HCT116 (cell line): ENCODE measurements at regions not wholly inside any gene's neighbourhood (a gene's known extent, or its start where the extent isn't known, plus 50 kb on each side); places are given as distances from the start of the nearest gene placed in this dataset.

Source experiments
- ATAC-seq: fragments of 200-7000 bp; cut with Tn5 transposase; 2 replicates; pipeline ENCODE4 v1.9.1; 2020; ENCODE audit warnings: mild to moderate bottlenecking, moderate library complexity
- BruUV-seq: library from RNA; stranded (reverse); fragments of 400-500 nt; replicated peaks from 2 replicates; lab custom pipeline; 2021; lab: Mats Ljungman, UMichigan
- CTCF ChIA-PET: fragments of 300-600 bp; sonication (Branson Sonifier 250); formaldehyde crosslinking; loops from one replicate; lab custom pipeline; 2021; ENCODE audit warnings: antibody characterized with exemption; lab: Charles Lee
- POLR2A ChIA-PET: fragments of 300-600, 350-600 bp; sonication (Branson Sonifier 250); formaldehyde crosslinking; loops from one replicate; lab custom pipeline; 2021; ENCODE audit warnings: antibody characterized with exemption; lab: Charles Lee
- RAD21 ChIA-PET, 2 experiments: fragments of 300-600 bp; sonication (Branson Sonifier 250); formaldehyde crosslinking; loops; one replicate each; lab custom pipeline; 2023; ENCODE audit warnings: low total read pairs in 2 of 2; ENCODE audit not compliant: uncharacterized antibody in 2 of 2, unreplicated experiment in 2 of 2, low non-redundant PET in 1 of 2; lab: Charles Lee
- DNase-seq: peaks from one replicate; pipeline ENCODE4 v3.0.0-alpha.2; 2010; ENCODE audit warnings: low read depth, low spot score
- H2AFZ ChIP-seq: fragments of 200-600 bp; shearing (Covaris generic), sonication (generic); 2 replicates; pipeline ENCODE4 v1.6.1; 2017; ENCODE audit warnings: low read depth, mixed run types, mixed read lengths, antibody characterized with exemption, low read length; ENCODE audit not compliant: poor library complexity, severe bottlenecking
- H3K27ac ChIP-seq: 2 replicates; pipeline ENCODE4 v1.5.1; 2012; ENCODE audit warnings: low read depth, low read length
- H3K27me3 ChIP-seq: fragments of 200-600 bp; sonication (generic); 2 replicates; pipeline ENCODE4 v1.6.1; 2016; ENCODE audit warnings: mixed run types, low read length, mixed read lengths; ENCODE audit not compliant: insufficient read depth
- H3K36me3 ChIP-seq, 2 experiments: fragments of 200-500 bp in 1 of 2; fragments of 200-600 bp in 1 of 2; sonication (Bioruptor generic) in 1 of 2; sonication (generic) in 1 of 2; 2 replicates each; pipeline versions ENCODE4 v1.5.1 to v1.6.1; 2014 to 2016; ENCODE audit warnings: low read length in 2 of 2, inconsistent platforms in 1 of 2, mixed read lengths in 1 of 2, mixed run types in 1 of 2; ENCODE audit not compliant: insufficient read depth in 2 of 2, control insufficient read depth in 1 of 2
- H3K4me1 ChIP-seq, 2 experiments: fragments of 200-600 bp in 1 of 2; sonication (generic) in 1 of 2; 2 replicates each; pipeline versions ENCODE4 v1.5.1 to v1.6.1; 2012 to 2017; ENCODE audit warnings: low read length in 2 of 2, inconsistent platforms in 1 of 2, mild to moderate bottlenecking in 1 of 2, mixed read lengths in 1 of 2, mixed run types in 1 of 2, moderate library complexity in 1 of 2; ENCODE audit not compliant: insufficient read depth in 2 of 2, control insufficient read depth in 1 of 2
- H3K4me2 ChIP-seq: fragments of 200-600 bp; sonication (generic); 2 replicates; pipeline ENCODE4 v1.6.1; 2017; ENCODE audit warnings: mixed run types, low read length, mixed read lengths
- H3K4me3 ChIP-seq, 2 experiments: fragments of 200-600 bp in 1 of 2; sonication (generic) in 1 of 2; replicated peaks in 1 of 2; 2 replicates each; pipeline ENCODE4 v1.5.1; 2011 to 2016; ENCODE audit warnings: low read length in 2 of 2, control low read depth in 1 of 2, low read depth in 1 of 2, mild to moderate bottlenecking in 1 of 2, mixed read lengths in 1 of 2, mixed run types in 1 of 2
- H3K79me2 ChIP-seq: fragments of 200-600 bp; sonication (generic); 2 replicates; pipeline ENCODE4 v1.6.1; 2017; ENCODE audit warnings: mild to moderate bottlenecking, mixed run types, low read length, moderate library complexity, mixed read lengths; ENCODE audit not compliant: insufficient read depth
- H3K9ac ChIP-seq: fragments of 200-600 bp; sonication (generic); 2 replicates; pipeline ENCODE4 v1.6.1; 2016; ENCODE audit warnings: low read length, mixed read lengths
- H3K9me2 ChIP-seq: fragments of 200-600 bp; sonication (generic), shearing (Covaris generic); 2 replicates; pipeline ENCODE4 v1.6.1; 2017; ENCODE audit warnings: mixed run types, mild to moderate bottlenecking, moderate library complexity; ENCODE audit not compliant: insufficient read depth
- H3K9me3 ChIP-seq, 2 experiments: fragments of 200-500 bp in 1 of 2; fragments of 200-600 bp in 1 of 2; sonication (Bioruptor generic) in 1 of 2; sonication (generic) in 1 of 2; 2 replicates each; pipeline ENCODE4 v1.6.1; 2014 to 2017; ENCODE audit warnings: low read length in 2 of 2, mixed read lengths in 2 of 2, inconsistent platforms in 1 of 2, low read depth in 1 of 2, mild to moderate bottlenecking in 1 of 2, mixed run types in 1 of 2, moderate library complexity in 1 of 2; ENCODE audit not compliant: control insufficient read depth in 1 of 2, insufficient read depth in 1 of 2
- H4K20me1 ChIP-seq: fragments of 200-600 bp; sonication (generic), shearing (Covaris generic); 2 replicates; pipeline ENCODE4 v1.6.1; 2017; ENCODE audit warnings: mixed run types, mild to moderate bottlenecking, moderate library complexity; ENCODE audit not compliant: insufficient read depth
- CBX3 ChIP-seq: IDR thresholded peaks from 2 replicates; pipeline ENCODE4 v1.6.1; 2012; ENCODE audit warnings: low read depth
- CTCF ChIP-seq, 3 experiments: fragments of 200-600 bp in 1 of 3; sonication (generic) in 1 of 3; IDR thresholded peaks in 2 of 3; conservative IDR thresholded peaks in 1 of 3; 2 replicates each; pipeline ENCODE4 v1.5.1; 2012 to 2017; ENCODE audit warnings: low read depth in 2 of 3, low read length in 2 of 3, antibody characterized with exemption in 1 of 3, borderline replicate concordance in 1 of 3, control low read depth in 1 of 3, mild to moderate bottlenecking in 1 of 3, mixed read lengths in 1 of 3, mixed run types in 1 of 3, moderate library complexity in 1 of 3; ENCODE audit not compliant: insufficient read depth in 1 of 3
- ELF1 ChIP-seq: IDR thresholded peaks from 2 replicates; pipeline ENCODE4 v1.6.1; 2012; ENCODE audit warnings: low read depth, borderline replicate concordance
- EZH2phosphoT487 ChIP-seq: fragments of 200-600 bp; IDR thresholded peaks from 2 replicates; pipeline ENCODE4 v1.6.1; 2018; ENCODE audit warnings: antibody characterized with exemption, borderline replicate concordance
- MAX ChIP-seq: IDR thresholded peaks from 2 replicates; pipeline ENCODE4 v1.6.1; 2012
- RAD21 ChIP-seq: IDR thresholded peaks from 2 replicates; pipeline ENCODE4 v1.6.1; 2012; ENCODE audit warnings: low read depth, mild to moderate bottlenecking
- SIN3A ChIP-seq: IDR thresholded peaks from 2 replicates; pipeline ENCODE4 v1.6.1; 2012; ENCODE audit warnings: low read depth
- TCF7L2 ChIP-seq: IDR thresholded peaks from 2 replicates; pipeline ENCODE4 v1.7.0; 2011; ENCODE audit warnings: borderline replicate concordance, inconsistent platforms; ENCODE audit not compliant: insufficient read depth, insufficient read length; ENCODE audit errors: extremely low read depth
- YY1 ChIP-seq: IDR thresholded peaks from 2 replicates; pipeline ENCODE4 v1.6.1; 2011; ENCODE audit warnings: low read length, low read depth, moderate library complexity, mild to moderate bottlenecking; ENCODE audit not compliant: insufficient replicate concordance; ENCODE audit errors: extremely low read depth
- ZBTB33 ChIP-seq: IDR thresholded peaks from 2 replicates; pipeline ENCODE4 v1.6.1; 2011; ENCODE audit warnings: mild to moderate bottlenecking, low read length, moderate library complexity; ENCODE audit not compliant: insufficient replicate concordance; ENCODE audit errors: extremely low read depth
- ZFX ChIP-seq: fragments of 450-650 bp; IDR thresholded peaks from 2 replicates; pipeline ENCODE4 v1.6.1; 2017
- ZNF274 ChIP-seq: fragments of 200-500 bp; sonication (Bioruptor generic); IDR thresholded peaks from 2 replicates; pipeline ENCODE4 v1.6.1; 2014; ENCODE audit warnings: mild to moderate bottlenecking, low read depth, low read length, inconsistent platforms
- intact Hi-C: fragments of 100-400 bp; cut with micrococcal nuclease; formaldehyde crosslinking; loops from 2 replicates; pipeline ENCODE4 v1.10.0; 2022

- H2AFZ ChIP-seq, result no peak overlapping the region
- H4K20me1 ChIP-seq, result no peaks in the 10 kb centered on the region
- H3K4me1 ChIP-seq, result no peaks in the 10 kb centered on the region
- H3K9me2 ChIP-seq, result no peaks in the 10 kb centered on the region
- ChIA-PET POLR2A (no interaction called here), CTCF (no interaction called here), RAD21 (no interaction called here)
- no peaks in the 10 kb centered on the region for H3K36me3 ChIP-seq
- peaks cover 53% of the 10 kb centered on the region for H3K27me3 ChIP-seq
- TF ChIP-seq TCF7L2 (no peak), ZFX (no peak), CBX3 (no peak), CTCF (IDR thresholded peaks at IDR 0.05 in 2 of 3, conservative IDR thresholded peaks at IDR 0.05 in 1 of 3; ENCODE audit: borderline replicate concordance in 1 of 3, insufficient read depth in 1 of 3, low read depth in 2 of 3, low read length in 2 of 3) (no peak), SIN3A (no peak), YY1 (no peak)
- intact Hi-C loops, result no loop called here
- H3K9ac ChIP-seq, result no peak overlapping the region
- no peak for DNase-seq
- no peak overlapping the region for H3K4me2 ChIP-seq
- H3K27ac ChIP-seq, result no peak overlapping the region
- no peak for ATAC-seq
- H3K79me2 ChIP-seq, result no peaks in the 10 kb centered on the region
- H3K4me3 ChIP-seq, result no peak overlapping the region
- H3K9me3 ChIP-seq, result no peaks in the 10 kb centered on the region
- BruUV-seq, result no TSS peak
Observed at GRCh38 chr9:86753836-86754235, 193.5 kb downstream of the GAS1 start.

GRCh38 chr9:86752733-86753132, 194.6 kb downstream of the GAS1 start:
- intact Hi-C loops, result no loop called here
- no peak for ATAC-seq
- peaks cover 61% of the 10 kb centered on the region for H3K27me3 ChIP-seq
- no peaks in the 10 kb centered on the region for H4K20me1 ChIP-seq
- CTCF ChIA-PET, result no interaction called here
- no peak overlapping the region for H3K4me2 ChIP-seq
- RAD21 ChIA-PET, result no interaction called here
- H3K27ac ChIP-seq, result no peak overlapping the region
- H3K9ac ChIP-seq, result no peak overlapping the region
- DNase-seq, result no peak
- no peaks in the 10 kb centered on the region for H3K36me3 ChIP-seq
- no peaks in the 10 kb centered on the region for H3K9me3 ChIP-seq
- no TSS peak for BruUV-seq
- H2AFZ ChIP-seq, result no peak overlapping the region
- no peaks in the 10 kb centered on the region for H3K79me2 ChIP-seq
- POLR2A ChIA-PET, result no interaction called here
- no peaks in the 10 kb centered on the region for H3K4me1 ChIP-seq
- no peak overlapping the region for H3K4me3 ChIP-seq
- H3K9me2 ChIP-seq, result no peaks in the 10 kb centered on the region
- TF ChIP-seq ZBTB33 (no peak), MAX (no peak), ELF1 (no peak), ZNF274 (no peak), ZFX (no peak), YY1 (no peak), EZH2phosphoT487 (no peak), RAD21 (no peak), SIN3A (no peak), TCF7L2 (no peak)
